HG02759 (cell line): ENCODE measurements at regions not wholly inside any gene's neighbourhood (a gene's known extent, or its start where the extent isn't known, plus 50 kb on each side); places are given as distances from the start of the nearest gene placed in this dataset.

Experiments
- ATAC-seq: cut with Tn5 transposase; IDR thresholded peaks from one replicate; pipeline ENCODE4 v1.9.1; 2021; ENCODE audit warnings: mild to moderate bottlenecking, moderate library complexity; ENCODE audit not compliant: unreplicated experiment

GRCh38 chr6:87860902-87861301, 158.9 kb upstream of the AKIRIN2 start:
- ATAC-seq = no peak

GRCh38 chr6:87858440-87858839, 156.4 kb upstream of the AKIRIN2 start:
- no peak for ATAC-seq

- no peak for ATAC-seq
Observed at GRCh38 chr6:87851674-87852299, 149.8 kb upstream of the AKIRIN2 start.

- ATAC-seq = no peak
Observed at GRCh38 chr6:87848616-87849015, 146.6 kb upstream of the AKIRIN2 start.

GRCh38 chr6:87847830-87848210, 145.8 kb upstream of the AKIRIN2 start:
- ATAC-seq = no peak

- ATAC-seq = no peak
Observed at GRCh38 chr6:87847135-87847829, 145.2 kb upstream of the AKIRIN2 start.

- no peak for ATAC-seq
Observed at GRCh38 chr6:87846434-87846833, 144.4 kb upstream of the AKIRIN2 start.

- no peak for ATAC-seq
Observed at GRCh38 chr6:87840324-87840723, 138.3 kb upstream of the AKIRIN2 start.

GRCh38 chr6:87837876-87838275, 135.8 kb upstream of the AKIRIN2 start:
- ATAC-seq = no peak

GRCh38 chr6:87837444-87837843, 135.4 kb upstream of the AKIRIN2 start:
- ATAC-seq = no peak

GRCh38 chr6:87832025-87832825, 130.2 kb upstream of the AKIRIN2 start:
- ATAC-seq = peak; percentile 71

GRCh38 chr6:87830907-87831306, 128.9 kb upstream of the AKIRIN2 start:
- ATAC-seq = no peak

GRCh38 chr6:87829622-87830121, 127.6 kb upstream of the AKIRIN2 start:
- ATAC-seq = no peak

GRCh38 chr6:87828044-87828443, 126.0 kb upstream of the AKIRIN2 start:
- ATAC-seq = no peak

GRCh38 chr6:87827346-87827745, 125.3 kb upstream of the AKIRIN2 start:
- no peak for ATAC-seq

GRCh38 chr6:87826424-87826823, 124.4 kb upstream of the AKIRIN2 start:
- no peak for ATAC-seq

- peak; percentile 60 for ATAC-seq
Observed at GRCh38 chr6:87825821-87826221, 123.8 kb upstream of the AKIRIN2 start.

GRCh38 chr6:87824958-87825491, 123.0 kb upstream of the AKIRIN2 start:
- no peak for ATAC-seq

GRCh38 chr6:87822011-87822410, 120.0 kb upstream of the AKIRIN2 start:
- no peak for ATAC-seq

- ATAC-seq = no peak
Observed at GRCh38 chr6:87820343-87820984, 118.4 kb upstream of the AKIRIN2 start.

GRCh38 chr6:87817183-87817582, 115.2 kb upstream of the AKIRIN2 start:
- no peak for ATAC-seq
